Activated CD4-positive, alpha-beta T cell treated with anti-CD3 and anti-CD28 coated beads for 48 hours (primary cell): ENCODE measurements at regions not wholly inside any gene's neighbourhood (a gene's known extent, or its start where the extent isn't known, plus 50 kb on each side); places are given as distances from the start of the nearest gene placed in this dataset.

ENCODE experiments used
- DNase-seq: peaks from one replicate; pipeline ENCODE4 v3.0.0-alpha.2; 2020

GRCh38 chr2:219692521-219692920, 65.1 kb downstream of the SLC4A3 start:
- DNase-seq, result no peak

GRCh38 chr2:219695145-219695709, 67.8 kb downstream of the SLC4A3 start:
- DNase-seq, result no peak

GRCh38 chr2:219697811-219698747, 70.6 kb downstream of the SLC4A3 start:
- DNase-seq, result no peak

GRCh38 chr2:219698748-219699439, 71.5 kb downstream of the SLC4A3 start:
- no peak for DNase-seq

- DNase-seq, result no peak
Measured at GRCh38 chr2:219699440-219699821, 72.0 kb downstream of the SLC4A3 start.

- DNase-seq, result no peak
Measured at GRCh38 chr2:219701847-219702634, 74.6 kb downstream of the SLC4A3 start.

GRCh38 chr2:219702796-219703545, 75.5 kb downstream of the SLC4A3 start:
- no peak for DNase-seq

- DNase-seq, result no peak
Measured at GRCh38 chr2:219704878-219705277, 77.4 kb downstream of the SLC4A3 start.

GRCh38 chr2:219706823-219707281, 79.4 kb downstream of the SLC4A3 start:
- DNase-seq, result no peak

GRCh38 chr2:219707496-219708285, 80.3 kb downstream of the SLC4A3 start:
- no peak for DNase-seq

GRCh38 chr2:219709331-219709761, 81.9 kb downstream of the SLC4A3 start:
- no peak for DNase-seq

- DNase-seq, result no peak
Measured at GRCh38 chr2:219713110-219713509, 85.7 kb downstream of the SLC4A3 start.

GRCh38 chr2:219714681-219715400, 87.4 kb downstream of the SLC4A3 start:
- DNase-seq, result no peak

GRCh38 chr2:219718066-219718465, 90.6 kb downstream of the SLC4A3 start:
- DNase-seq, result no peak

GRCh38 chr2:219719521-219719920, 92.1 kb downstream of the SLC4A3 start:
- DNase-seq, result no peak

- DNase-seq, result no peak
Measured at GRCh38 chr2:219720956-219721355, 93.5 kb downstream of the SLC4A3 start.

- DNase-seq, result no peak
Measured at GRCh38 chr2:219722276-219722879, 94.9 kb downstream of the SLC4A3 start.

GRCh38 chr2:219723311-219723710, 95.9 kb downstream of the SLC4A3 start:
- DNase-seq, result no peak

GRCh38 chr2:219724628-219725027, 97.2 kb downstream of the SLC4A3 start:
- DNase-seq, result no peak

- no peak for DNase-seq
Measured at GRCh38 chr2:219726916-219727315, 99.5 kb downstream of the SLC4A3 start.
